ENCODE measurements at regions not wholly inside any gene's neighbourhood (a gene's known extent, or its start where the extent isn't known, plus 50 kb on each side); places are given as distances from the start of the nearest gene placed in this dataset.
"Not testable (repeated sequence)": the region's sequence is repeated elsewhere in the genome, so short reads cannot be mapped to it uniquely, and the experiment has no call there.

GRCh38 chr10:8158193-8159071 lies 103.9 kb downstream of the GATA3 start:
- no peaks in the 10 kb centered on the region for H3K27me3 Mint-ChIP-seq
- no peak overlapping the region for H3K4me3 Mint-ChIP-seq
- ATAC-seq (replicated peaks), result no peak
- H3K36me3 Mint-ChIP-seq (ENCODE audit: low read depth), result no peaks in the 10 kb centered on the region
- no peaks in the 10 kb centered on the region for H3K9me3 Mint-ChIP-seq
- H3K27ac Mint-ChIP-seq, result no peak overlapping the region
- peaks cover 5% of the 10 kb centered on the region for H3K4me1 Mint-ChIP-seq

GRCh38 chr10:8159341-8160165 lies 105.1 kb downstream of the GATA3 start:
- no peaks in the 10 kb centered on the region for H3K9me3 Mint-ChIP-seq
- peak overlapping the region; percentile 6 for H3K4me3 Mint-ChIP-seq
- no peaks in the 10 kb centered on the region for H3K36me3 Mint-ChIP-seq (ENCODE audit: low read depth)
- no peaks in the 10 kb centered on the region for H3K27me3 Mint-ChIP-seq
- H3K4me1 Mint-ChIP-seq, result peaks cover 5% of the 10 kb centered on the region
- H3K27ac Mint-ChIP-seq, result no peak overlapping the region
- peak; percentile 92 for ATAC-seq (replicated peaks)

DNA sequence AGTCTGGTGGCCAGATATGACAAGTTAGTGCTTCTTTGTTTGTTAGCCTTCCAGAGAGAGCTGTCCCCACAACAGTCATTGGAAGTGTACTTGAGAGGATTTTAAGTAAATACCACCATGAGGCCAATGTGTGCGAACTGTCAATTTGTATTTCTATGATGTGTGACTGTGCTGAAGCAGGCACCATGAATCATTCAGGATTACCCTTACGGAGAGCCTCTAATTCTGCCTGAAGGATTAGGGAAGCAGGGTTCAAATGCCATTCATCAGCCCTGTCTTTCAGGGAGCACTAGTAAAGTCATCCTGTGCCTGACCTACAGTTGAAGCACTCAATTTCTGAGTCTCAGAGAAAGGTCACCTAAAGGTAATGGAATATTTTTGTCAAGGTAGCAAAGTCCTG lies 109.3 kb downstream of the GATA3 start:
- peaks cover 10% of the 10 kb centered on the region for H3K9me3 Mint-ChIP-seq
- no peak overlapping the region for H3K27ac Mint-ChIP-seq
- no peak for ATAC-seq (replicated peaks)
- no peaks in the 10 kb centered on the region for H3K27me3 Mint-ChIP-seq
- H3K36me3 Mint-ChIP-seq (ENCODE audit: low read depth), result no peaks in the 10 kb centered on the region
- H3K4me1 Mint-ChIP-seq, result peaks cover 5% of the 10 kb centered on the region
- H3K4me3 Mint-ChIP-seq, result no peak overlapping the region

- peaks cover 18% of the 10 kb centered on the region for H3K9me3 Mint-ChIP-seq
- not testable (repeated sequence) for H3K36me3 Mint-ChIP-seq (ENCODE audit: low read depth); ATAC-seq (replicated peaks); H3K27me3 Mint-ChIP-seq; H3K4me1 Mint-ChIP-seq; H3K27ac Mint-ChIP-seq; H3K4me3 Mint-ChIP-seq
These were observed 110.2 kb downstream of the GATA3 start for GRCh38 chr10:8164640-8165039.

- Mint-ChIP-seq H3K4me1 (peaks cover 3% of the 10 kb centered on the region), H3K4me3 (no peak overlapping the region), H3K27me3 (no peaks in the 10 kb centered on the region), H3K9me3 (peaks cover 18% of the 10 kb centered on the region), H3K36me3 (ENCODE audit: low read depth) (no peaks in the 10 kb centered on the region), H3K27ac (no peak overlapping the region)
- ATAC-seq (replicated peaks), result no peak
These were observed 114.3 kb downstream of the GATA3 start for GRCh38 chr10:8168836-8169235.

DNA sequence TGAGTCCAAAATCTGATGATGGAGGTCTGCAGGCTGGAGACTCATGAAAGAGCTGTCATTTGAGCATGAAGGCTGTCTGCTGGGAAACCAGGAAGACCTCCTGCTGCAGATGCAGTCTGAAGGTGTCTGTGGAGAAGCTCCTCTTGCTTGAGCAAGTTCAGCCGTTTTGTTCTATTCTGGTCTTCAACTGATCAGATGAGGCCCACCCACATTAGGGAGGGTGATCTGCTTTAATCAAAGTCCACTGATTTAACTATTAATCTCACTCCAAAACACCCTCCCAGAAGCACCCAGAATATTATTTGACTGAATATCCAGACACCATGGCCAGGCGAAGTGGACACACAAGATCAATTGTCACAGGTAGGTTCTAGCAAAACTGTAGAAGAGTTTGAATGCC lies 116.5 kb downstream of the GATA3 start:
- ATAC-seq (replicated peaks), result no peak
- Mint-ChIP-seq H3K36me3 (ENCODE audit: low read depth) (no peaks in the 10 kb centered on the region), H3K27me3 (no peaks in the 10 kb centered on the region), H3K27ac (no peak overlapping the region), H3K9me3 (peaks cover 14% of the 10 kb centered on the region), H3K4me1 (peaks cover 3% of the 10 kb centered on the region), H3K4me3 (no peak overlapping the region)

GRCh38 chr10:8172604-8173003 lies 118.1 kb downstream of the GATA3 start:
- Mint-ChIP-seq H3K4me3 (no peak overlapping the region), H3K4me1 (peaks cover 3% of the 10 kb centered on the region), H3K36me3 (ENCODE audit: low read depth) (no peaks in the 10 kb centered on the region), H3K27me3 (no peaks in the 10 kb centered on the region), H3K27ac (no peak overlapping the region), H3K9me3 (peaks cover 12% of the 10 kb centered on the region)
- ATAC-seq (replicated peaks), result no peak

DNA sequence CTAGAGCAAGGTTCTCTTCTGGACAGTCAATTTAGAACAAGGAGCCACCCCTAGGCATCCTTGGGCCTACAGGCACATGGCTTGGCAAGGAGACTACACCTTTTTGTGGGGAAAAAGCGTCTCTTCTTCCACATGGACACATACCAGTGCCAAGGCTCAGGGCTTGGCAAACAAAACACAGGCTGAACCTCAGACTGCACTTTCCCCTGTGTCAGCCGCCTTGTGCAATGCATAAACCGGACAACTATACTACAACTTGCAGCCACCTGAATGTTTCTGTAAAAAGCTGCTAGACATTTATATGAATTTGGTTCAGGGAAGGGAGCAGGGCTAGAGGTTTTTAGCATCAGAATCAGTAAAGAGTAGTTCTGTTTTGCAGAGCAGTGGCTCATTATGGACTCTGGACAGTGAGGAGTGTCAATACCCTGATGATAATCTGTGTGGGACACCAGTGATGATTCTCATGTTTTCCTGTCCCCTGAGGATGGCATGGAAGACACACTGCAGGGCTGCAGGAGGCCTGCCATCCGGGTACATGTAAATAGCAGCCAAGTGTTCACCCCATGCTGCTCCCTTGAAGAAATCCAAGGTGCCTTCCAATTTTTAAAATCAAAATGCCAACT lies 118.9 kb downstream of the GATA3 start:
- H3K9me3 Mint-ChIP-seq, result peaks cover 12% of the 10 kb centered on the region
- H3K27me3 Mint-ChIP-seq, result no peaks in the 10 kb centered on the region
- H3K4me1 Mint-ChIP-seq, result peaks cover 3% of the 10 kb centered on the region
- no peaks in the 10 kb centered on the region for H3K36me3 Mint-ChIP-seq (ENCODE audit: low read depth)
- H3K27ac Mint-ChIP-seq, result no peak overlapping the region
- no peak for ATAC-seq (replicated peaks)
- H3K4me3 Mint-ChIP-seq, result no peak overlapping the region

- Mint-ChIP-seq H3K27ac (no peak overlapping the region), H3K27me3 (no peaks in the 10 kb centered on the region), H3K9me3 (peaks cover 8% of the 10 kb centered on the region), H3K4me1 (peaks cover 3% of the 10 kb centered on the region), H3K36me3 (ENCODE audit: low read depth) (no peaks in the 10 kb centered on the region), H3K4me3 (no peak overlapping the region)
- no peak for ATAC-seq (replicated peaks)
These were observed 119.4 kb downstream of the GATA3 start for GRCh38 chr10:8173866-8174243.

GRCh38 chr10:8174762-8175161 lies 120.3 kb downstream of the GATA3 start:
- no peak overlapping the region for H3K4me3 Mint-ChIP-seq
- no peaks in the 10 kb centered on the region for H3K36me3 Mint-ChIP-seq (ENCODE audit: low read depth)
- no peaks in the 10 kb centered on the region for H3K9me3 Mint-ChIP-seq
- peaks cover 3% of the 10 kb centered on the region for H3K4me1 Mint-ChIP-seq
- no peak overlapping the region for H3K27ac Mint-ChIP-seq
- H3K27me3 Mint-ChIP-seq, result no peaks in the 10 kb centered on the region
- no peak for ATAC-seq (replicated peaks)

- not testable (repeated sequence) for H3K27ac Mint-ChIP-seq; ATAC-seq (replicated peaks); H3K36me3 Mint-ChIP-seq (ENCODE audit: low read depth); H3K4me1 Mint-ChIP-seq; H3K4me3 Mint-ChIP-seq; H3K9me3 Mint-ChIP-seq; H3K27me3 Mint-ChIP-seq
These were observed 123.0 kb downstream of the GATA3 start for GRCh38 chr10:8177526-8177925.

GRCh38 chr10:8179773-8180172 lies 125.3 kb downstream of the GATA3 start:
- not testable (repeated sequence) for H3K27me3 Mint-ChIP-seq; ATAC-seq (replicated peaks); H3K36me3 Mint-ChIP-seq (ENCODE audit: low read depth); H3K9me3 Mint-ChIP-seq; H3K27ac Mint-ChIP-seq; H3K4me3 Mint-ChIP-seq
- H3K4me1 Mint-ChIP-seq, result peaks cover 22% of the 10 kb centered on the region

- no peaks in the 10 kb centered on the region for H3K27me3 Mint-ChIP-seq
- H3K4me1 Mint-ChIP-seq, result peaks cover 25% of the 10 kb centered on the region
- H3K27ac Mint-ChIP-seq, result no peak overlapping the region
- H3K9me3 Mint-ChIP-seq, result no peaks in the 10 kb centered on the region
- H3K4me3 Mint-ChIP-seq, result no peak overlapping the region
- no peak for ATAC-seq (replicated peaks)
- H3K36me3 Mint-ChIP-seq (ENCODE audit: low read depth), result no peaks in the 10 kb centered on the region
These were observed 126.0 kb downstream of the GATA3 start for GRCh38 chr10:8180360-8181109.

- Mint-ChIP-seq H3K9me3 (no peaks in the 10 kb centered on the region), H3K36me3 (ENCODE audit: low read depth) (no peaks in the 10 kb centered on the region), H3K4me3 (no peak overlapping the region), H3K27ac (no peak overlapping the region), H3K27me3 (no peaks in the 10 kb centered on the region), H3K4me1 (peaks cover 25% of the 10 kb centered on the region)
- ATAC-seq (replicated peaks), result no peak
These were observed 127.1 kb downstream of the GATA3 start for GRCh38 chr10:8181496-8182157.

All from activated T-helper 17 cell treated with anti-CD3 and anti-CD28 coated beads, Interleukin-2, amount 50 U/mL, for 72 hours (primary cell).